ENCODE measurements at regions not wholly inside any gene's neighbourhood (a gene's known extent, or its start where the extent isn't known, plus 50 kb on each side); places are given as distances from the start of the nearest gene placed in this dataset.

DNA sequence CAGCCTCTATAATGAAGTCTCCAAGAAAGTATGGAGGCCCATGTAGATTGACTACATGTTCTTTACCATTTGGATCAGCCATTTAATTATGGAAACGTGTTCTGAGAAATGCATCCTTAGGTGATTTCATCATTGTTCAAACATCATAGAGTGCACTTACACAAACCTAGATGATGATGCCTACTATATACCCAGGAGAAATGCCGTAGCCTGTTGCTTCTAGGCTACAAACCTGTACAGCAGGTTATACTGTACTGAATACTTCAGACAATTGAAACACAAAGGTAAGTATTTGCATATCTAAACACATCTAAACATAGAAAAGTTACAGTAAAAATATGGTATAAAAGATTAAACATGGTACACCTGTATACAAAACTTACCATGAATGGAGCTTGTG, 186.5 kb upstream of the FSTL5 start:
- Histone ChIP-seq H3K36me3 (no peaks in the 10 kb centered on the region), H3K27me3 (replicated peaks in 1 of 7) (no peaks in the 10 kb centered on the region), H3K4me3 (no peak overlapping the region), H3K4me1 (peaks cover 0 to 7% (median 0%) of the 10 kb centered on the region in 6 donors), H3K9me3 (no peaks in the 10 kb centered on the region), H3K27ac (no peak overlapping the region)
- WGBS, 5 donors = 32 to 64% (median 45%) methylated on average over 2 of the region's 2 CpGs
- DNase-seq = no peak
- TF ChIP-seq CTCF (IDR thresholded peaks at IDR 0.05 in 8 of 11, conservative IDR thresholded peaks at IDR 0.05 in 3 of 11) (no peak), POLR2A (IDR thresholded peaks at IDR 0.05) (no peak), POLR2AphosphoS5 (IDR thresholded peaks at IDR 0.05) (no peak)
- intact Hi-C loops (cut with DNase I; ENCODE audit: low total_unique reads) = no loop called here

- intact Hi-C loops (cut with DNase I; ENCODE audit: low total_unique reads) = no loop called here
- Histone ChIP-seq H3K36me3 (no peaks in the 10 kb centered on the region), H3K4me1 (peaks cover 0 to 7% (median 0%) of the 10 kb centered on the region in 6 donors), H3K4me3 (no peak overlapping the region), H3K27me3 (replicated peaks in 1 of 7) (no peaks in the 10 kb centered on the region), H3K27ac (no peak overlapping the region), H3K9me3 (no peaks in the 10 kb centered on the region)
- DNase-seq = no peak
- no peak for TF ChIP-seq POLR2A (IDR thresholded peaks at IDR 0.05)
- no peak for TF ChIP-seq POLR2AphosphoS5 (IDR thresholded peaks at IDR 0.05)
- TF ChIP-seq CTCF (IDR thresholded peaks at IDR 0.05 in 8 of 11, conservative IDR thresholded peaks at IDR 0.05 in 3 of 11) = no peak
- WGBS, 5 donors = 84 to 95% (median 88%) methylated on average over 2 of the region's 2 CpGs
These were observed 185.6 kb upstream of the FSTL5 start for GRCh38 chr4:162349395-162349794.

DNA sequence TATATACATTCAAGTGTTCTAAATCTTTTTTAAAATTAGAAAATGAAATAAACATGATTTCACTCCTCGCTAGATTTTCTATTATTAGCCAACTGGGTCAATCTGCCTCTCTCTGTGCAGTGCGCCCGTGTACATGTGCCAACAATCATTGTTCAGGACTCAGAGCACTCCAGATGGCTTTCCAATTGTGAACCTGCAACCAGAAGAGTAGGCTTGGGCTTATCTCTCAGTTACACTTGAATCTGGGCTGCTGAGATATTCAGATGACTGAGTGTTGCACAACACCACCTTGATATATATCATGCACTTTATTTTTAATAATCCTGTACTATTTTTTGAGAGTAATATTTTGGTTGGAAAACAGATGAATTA, 184.0 kb upstream of the FSTL5 start:
- WGBS, 5 donors = 9 to 16% (median 9%) methylated on average over 3 of the region's 3 CpGs
- H3K27ac ChIP-seq = no peak overlapping the region
- H3K4me3 ChIP-seq = no peak overlapping the region
- peaks cover 0 to 3% (median 0%) of the 10 kb centered on the region in 8 donors for H3K9me3 ChIP-seq
- DNase-seq = no peak
- intact Hi-C loops (cut with DNase I; ENCODE audit: low total_unique reads) = no loop called here
- H3K27me3 ChIP-seq (replicated peaks in 1 of 7) = no peaks in the 10 kb centered on the region
- H3K36me3 ChIP-seq = no peaks in the 10 kb centered on the region
- TF ChIP-seq POLR2A (IDR thresholded peaks at IDR 0.05) (no peak), CTCF (IDR thresholded peaks at IDR 0.05 in 8 of 11, conservative IDR thresholded peaks at IDR 0.05 in 3 of 11) (no peak), POLR2AphosphoS5 (IDR thresholded peaks at IDR 0.05) (no peak)
- peaks cover 0 to 7% (median 0%) of the 10 kb centered on the region in 6 donors for H3K4me1 ChIP-seq

DNA sequence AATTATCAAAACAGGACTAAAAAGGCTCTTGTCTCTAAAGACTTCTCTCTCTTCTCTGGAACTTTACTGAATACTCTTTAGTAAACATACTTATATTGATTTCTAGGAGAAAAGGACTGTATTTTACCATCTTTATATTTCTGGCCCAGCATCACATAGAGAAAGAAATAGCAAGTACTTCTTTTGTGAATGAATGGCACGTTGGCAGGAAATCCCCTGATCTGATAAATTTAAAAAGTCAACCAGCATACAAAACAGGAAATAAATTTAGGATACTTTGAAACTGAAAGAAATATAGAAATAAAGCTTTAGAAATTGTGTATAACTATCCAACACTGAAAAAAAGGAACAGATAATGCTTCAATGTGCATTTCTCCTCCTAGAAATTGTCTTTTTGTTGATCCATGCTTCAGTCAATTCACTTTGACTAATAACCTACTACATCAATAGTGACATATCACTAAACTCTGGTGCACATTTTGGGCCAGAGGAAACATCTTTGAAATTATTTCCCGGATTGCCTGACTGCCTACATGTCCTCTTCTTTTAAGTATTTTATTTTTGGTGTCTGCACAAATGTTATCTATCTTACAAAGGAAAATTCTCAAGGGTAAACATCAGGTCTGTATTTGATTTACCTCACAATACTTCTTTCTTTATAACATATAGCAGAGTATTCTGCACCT, 183.5 kb upstream of the FSTL5 start:
- no peak overlapping the region for H3K4me3 ChIP-seq
- no peaks in the 10 kb centered on the region for H3K36me3 ChIP-seq
- TF ChIP-seq CTCF (IDR thresholded peaks at IDR 0.05 in 8 of 11, conservative IDR thresholded peaks at IDR 0.05 in 3 of 11) (no peak), POLR2AphosphoS5 (IDR thresholded peaks at IDR 0.05) (no peak), POLR2A (IDR thresholded peaks at IDR 0.05) (no peak)
- 0 to 10% (median 3%) methylated on average over 2 of the region's 2 CpGs for WGBS, 5 donors
- peaks cover 0 to 3% (median 0%) of the 10 kb centered on the region in 8 donors for H3K9me3 ChIP-seq
- H3K27ac ChIP-seq = no peak overlapping the region
- H3K27me3 ChIP-seq (replicated peaks in 1 of 7) = no peaks in the 10 kb centered on the region
- no peak for DNase-seq
- peaks cover 0 to 7% (median 0%) of the 10 kb centered on the region in 6 donors for H3K4me1 ChIP-seq
- intact Hi-C loops (cut with DNase I; ENCODE audit: low total_unique reads) = no loop called here

Data from spleen (tissue), 11 donors.